Osteocyte (in vitro differentiated cells): ENCODE measurements at regions not wholly inside any gene's neighbourhood (a gene's known extent, or its start where the extent isn't known, plus 50 kb on each side); places are given as distances from the start of the nearest gene placed in this dataset.
"Not testable (repeated sequence)": the region's sequence is repeated elsewhere in the genome, so short reads cannot be mapped to it uniquely, and the experiment has no call there.

Experiments
- DNase-seq: peaks from one replicate; pipeline ENCODE4 v3.0.0; 2021; ENCODE audit warnings: mixed read lengths; ENCODE audit not compliant: unreplicated experiment; ENCODE audit errors: extremely low spot score
- H3K27ac Mint-ChIP-seq: one replicate; pipeline ENCODE4 v1.8.0; 2021; ENCODE audit warnings: mild to moderate bottlenecking, mixed read lengths; ENCODE audit not compliant: unreplicated experiment
- H3K27me3 Mint-ChIP-seq: one replicate; pipeline ENCODE4 v1.8.0; 2021; ENCODE audit warnings: mixed read lengths; ENCODE audit not compliant: unreplicated experiment
- H3K36me3 Mint-ChIP-seq: one replicate; pipeline ENCODE4 v1.8.0; 2021; ENCODE audit warnings: mixed read lengths; ENCODE audit not compliant: unreplicated experiment
- H3K4me1 Mint-ChIP-seq: one replicate; pipeline ENCODE4 v1.8.0; 2021; ENCODE audit warnings: mixed read lengths; ENCODE audit not compliant: unreplicated experiment
- H3K4me3 Mint-ChIP-seq: one replicate; pipeline ENCODE4 v1.8.0; 2021; ENCODE audit warnings: mild to moderate bottlenecking, moderate library complexity, mixed read lengths; ENCODE audit not compliant: unreplicated experiment
- H3K9me3 Mint-ChIP-seq: one replicate; pipeline ENCODE4 v1.8.0; 2021; ENCODE audit warnings: mixed read lengths; ENCODE audit not compliant: unreplicated experiment
- CTCF ChIP-seq: fragments of 200-600 bp; sonication (generic); IDR thresholded peaks from 2 replicates; pipeline ENCODE4 v1.5.0; 2021; ENCODE audit warnings: antibody characterized with exemption, mild to moderate bottlenecking, moderate library complexity

DNA sequence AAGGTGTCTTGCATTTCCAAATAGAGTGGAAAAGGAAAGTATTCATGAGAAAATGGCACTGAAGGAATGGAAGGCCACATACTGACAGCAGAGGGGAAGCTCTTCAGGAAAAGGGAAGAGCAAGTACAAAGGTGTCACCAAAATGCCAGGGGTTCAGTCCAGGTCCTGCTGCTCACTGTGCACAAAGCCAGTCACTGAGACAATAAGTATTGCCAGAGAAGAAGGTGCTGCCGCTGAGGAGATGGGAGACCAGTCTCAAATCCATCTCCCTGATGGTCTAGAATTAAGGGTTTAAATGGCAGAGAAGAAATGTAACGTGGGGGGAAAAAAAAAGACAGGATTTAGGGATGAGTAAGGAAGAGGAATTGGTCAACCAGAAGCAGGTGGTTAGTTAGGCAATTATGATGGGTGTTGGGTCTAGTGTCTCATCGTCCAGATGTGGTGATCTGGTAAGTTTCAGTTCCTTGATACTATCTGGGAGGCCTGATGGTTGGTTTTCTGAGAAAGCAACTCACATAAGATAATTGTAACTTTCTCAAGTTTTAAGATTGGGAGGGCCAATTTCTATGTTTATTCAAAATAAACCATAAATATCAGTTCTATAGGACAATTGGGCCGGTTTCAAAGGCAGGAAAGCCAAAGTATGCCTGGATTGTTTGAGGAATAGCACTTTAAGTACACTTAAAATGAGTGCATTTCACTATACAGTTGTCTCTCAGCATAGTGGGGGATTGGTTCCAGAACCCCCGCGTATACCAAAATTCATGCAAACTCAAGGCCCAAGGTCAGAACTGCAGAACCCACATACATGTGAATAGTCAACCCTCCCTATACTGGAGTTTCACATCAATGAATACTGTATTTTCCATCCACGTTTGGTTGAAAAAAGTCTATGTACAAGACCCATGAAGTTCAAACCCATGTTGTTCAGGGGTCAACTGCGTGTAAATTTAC is 109.1 kb upstream of the DNAJC10 start:
- peaks cover 10% of the 10 kb centered on the region for H3K4me1 Mint-ChIP-seq
- no peak overlapping the region for H3K4me3 Mint-ChIP-seq

DNA sequence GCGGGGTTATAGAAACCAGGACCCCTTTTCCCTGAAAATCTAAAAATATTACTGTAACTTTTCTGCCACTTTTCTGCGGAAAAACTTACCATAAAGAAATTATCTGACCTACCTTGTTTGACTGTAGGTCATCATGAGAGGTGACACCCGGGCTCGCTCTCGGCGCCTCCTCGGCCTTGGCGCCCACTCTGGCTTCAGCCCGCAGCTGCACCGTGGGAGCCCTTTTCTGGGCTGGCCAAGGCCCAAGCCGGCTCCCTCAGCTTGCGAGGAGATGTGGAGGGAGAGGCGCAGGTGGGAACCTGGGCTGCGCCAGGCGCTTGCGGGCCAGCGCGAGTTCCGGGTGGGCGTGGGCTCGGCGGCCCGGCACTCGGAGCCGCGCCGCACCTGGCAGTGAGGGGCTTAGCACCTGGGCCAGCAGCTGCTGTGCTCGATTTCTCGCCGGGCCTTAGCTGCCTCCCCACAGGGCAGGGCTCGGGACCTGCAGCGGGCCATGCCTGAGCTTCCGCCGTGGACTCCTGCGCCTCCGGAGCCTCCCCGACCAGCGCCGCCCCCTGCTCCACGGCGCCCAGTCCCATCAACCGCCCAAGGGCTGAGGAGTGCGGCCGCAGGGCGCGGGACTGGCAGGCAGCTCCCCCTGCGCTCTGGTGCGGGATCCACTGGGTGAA is 107.7 kb upstream of the DNAJC10 start:
- no peak for TF ChIP-seq CTCF
- H3K9me3 Mint-ChIP-seq, result peaks cover 3% of the 10 kb centered on the region
- H3K4me1 Mint-ChIP-seq, result peaks cover 10% of the 10 kb centered on the region
- no peaks in the 10 kb centered on the region for H3K27me3 Mint-ChIP-seq
- H3K36me3 Mint-ChIP-seq, result no peaks in the 10 kb centered on the region
- no peak overlapping the region for H3K27ac Mint-ChIP-seq
- no peak for DNase-seq
- no peak overlapping the region for H3K4me3 Mint-ChIP-seq

More for the DNA sequence above, 109.1 kb upstream of the DNAJC10 start:
- Mint-ChIP-seq H3K9me3 (peaks cover 3% of the 10 kb centered on the region), H3K27ac (no peak overlapping the region), H3K27me3 (no peaks in the 10 kb centered on the region), H3K36me3 (no peaks in the 10 kb centered on the region)
- TF ChIP-seq CTCF, result no peak
- DNase-seq, result no peak

GRCh38 chr2:182609005-182609404 is 107.1 kb upstream of the DNAJC10 start:
- DNase-seq, H3K27ac Mint-ChIP-seq: not testable (repeated sequence)

GRCh38 chr2:182610231-182610630 is 105.8 kb upstream of the DNAJC10 start:
- H3K4me1 Mint-ChIP-seq, result peaks cover 10% of the 10 kb centered on the region
- no peak for TF ChIP-seq CTCF
- no peak for DNase-seq
- H3K36me3 Mint-ChIP-seq, result no peaks in the 10 kb centered on the region
- H3K4me3 Mint-ChIP-seq, result no peak overlapping the region
- no peaks in the 10 kb centered on the region for H3K27me3 Mint-ChIP-seq
- peaks cover 3% of the 10 kb centered on the region for H3K9me3 Mint-ChIP-seq
- H3K27ac Mint-ChIP-seq, result no peak overlapping the region

More at GRCh38 chr2:182609005-182609404, 107.1 kb upstream of the DNAJC10 start:
- H3K36me3 Mint-ChIP-seq, H3K4me1 Mint-ChIP-seq, H3K27me3 Mint-ChIP-seq, H3K4me3 Mint-ChIP-seq, H3K9me3 Mint-ChIP-seq: not testable (repeated sequence)

DNA sequence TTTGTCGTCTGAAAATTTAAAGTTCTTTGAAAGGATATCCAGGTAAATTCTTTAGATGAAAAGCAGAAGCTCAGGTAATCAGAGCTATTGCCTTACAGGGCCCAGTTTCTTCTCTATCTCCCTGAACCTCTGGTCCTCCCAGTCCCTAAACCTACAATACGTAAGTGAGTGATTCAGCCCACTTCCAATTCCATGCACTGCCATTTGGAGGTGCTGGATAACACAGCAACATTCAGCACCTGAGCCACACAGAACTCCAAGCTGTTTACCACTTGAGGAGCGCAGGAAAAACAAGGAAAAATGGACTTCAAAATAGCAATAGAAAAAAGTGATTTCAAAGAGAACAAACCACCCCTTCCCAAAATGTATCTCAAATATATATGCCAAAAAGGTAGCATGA is 105.0 kb upstream of the DNAJC10 start:
- Mint-ChIP-seq H3K36me3 (no peaks in the 10 kb centered on the region), H3K27ac (peak overlapping the region; percentile 61), H3K9me3 (peaks cover 3% of the 10 kb centered on the region), H3K4me3 (no peak overlapping the region), H3K27me3 (no peaks in the 10 kb centered on the region), H3K4me1 (peaks cover 10% of the 10 kb centered on the region)
- TF ChIP-seq CTCF, result no peak
- no peak for DNase-seq
